ENCODE measurements at regions not wholly inside any gene's neighbourhood (a gene's known extent, or its start where the extent isn't known, plus 50 kb on each side); places are given as distances from the start of the nearest gene placed in this dataset.

GRCh38 chr9:32067261-32067660, 317.2 kb upstream of the ACO1 start (continued):
- TF ChIP-seq CEBPB (IDR thresholded peaks at IDR 0.05; ENCODE audit: low read depth, low read length): no peak
- no peak for TF ChIP-seq YY1 (IDR thresholded peaks at IDR 0.05; ENCODE audit: low read depth, low read length)
- TF ChIP-seq POLR2A (IDR thresholded peaks at IDR 0.05; ENCODE audit: control extremely low read depth in 1 of 2, low read depth in 2 of 2, low read length in 2 of 2): no peak
- no peak for TF ChIP-seq HDAC6 (IDR thresholded peaks at IDR 0.05; ENCODE audit: low read depth, low read length)
- TF ChIP-seq CTBP2 (IDR thresholded peaks at IDR 0.05; ENCODE audit: borderline replicate concordance, insufficient read depth, insufficient read length, low read length): no peak
